Spleen (tissue), 7 donors: ENCODE measurements at regions not wholly inside any gene's neighbourhood (a gene's known extent, or its start where the extent isn't known, plus 50 kb on each side); places are given as distances from the start of the nearest gene placed in this dataset.

Source experiments
- POLR2AphosphoS5 ChIP-seq, 3 donors: sonication (generic); formaldehyde crosslinking; IDR thresholded peaks; one replicate each; pipeline ENCODE4 v1.5.1; 2017; ENCODE audit warnings: antibody characterized with exemption in 3 of 3
- TF ChIP-seq, protein P1 (sequence below), 11 experiments: fragments of 200-600 bp in 7 of 11; fragments of 450-650 bp in 4 of 11; sonication (generic) in 4 of 11; IDR thresholded peaks in 8 of 11; conservative IDR thresholded peaks in 3 of 11; 1 replicate in 7 of 11; 2 replicates in 4 of 11; pipeline versions ENCODE4 v1.4.0 to v1.8.0; 2016 to 2021; ENCODE audit warnings: antibody characterized with exemption in 11 of 11, inconsistent platforms in 4 of 11, mild to moderate bottlenecking in 1 of 11
- donor health status: DM: no; HTN: no; CAD: no; lungs with moderate emphysema.
- donor health status: DM: no; HTN: no; CAD: no.
- donor health status: DM: no; HTN: no; CAD: no.

DNA sequence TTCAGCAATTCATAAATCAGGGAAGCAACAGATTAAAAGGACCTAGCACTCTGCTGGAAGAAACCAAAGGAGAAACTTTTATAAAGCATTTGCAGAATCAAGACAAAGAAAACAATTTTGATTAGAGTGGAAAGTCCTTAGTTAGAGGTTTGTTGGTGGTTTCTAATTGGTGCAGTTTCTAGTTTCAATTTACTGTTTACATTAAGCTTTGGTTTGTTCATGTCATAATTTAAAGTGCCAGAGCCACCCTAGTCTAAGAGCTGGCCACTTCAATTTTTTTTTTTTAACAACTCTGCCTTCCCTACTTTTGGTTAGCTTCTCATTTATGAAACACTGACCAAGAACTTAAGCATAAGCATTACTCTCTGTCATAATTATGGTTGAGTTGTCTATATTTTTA lies 1428.2 kb upstream of the GBE1 start:
- TF ChIP-seq, protein P1, sequence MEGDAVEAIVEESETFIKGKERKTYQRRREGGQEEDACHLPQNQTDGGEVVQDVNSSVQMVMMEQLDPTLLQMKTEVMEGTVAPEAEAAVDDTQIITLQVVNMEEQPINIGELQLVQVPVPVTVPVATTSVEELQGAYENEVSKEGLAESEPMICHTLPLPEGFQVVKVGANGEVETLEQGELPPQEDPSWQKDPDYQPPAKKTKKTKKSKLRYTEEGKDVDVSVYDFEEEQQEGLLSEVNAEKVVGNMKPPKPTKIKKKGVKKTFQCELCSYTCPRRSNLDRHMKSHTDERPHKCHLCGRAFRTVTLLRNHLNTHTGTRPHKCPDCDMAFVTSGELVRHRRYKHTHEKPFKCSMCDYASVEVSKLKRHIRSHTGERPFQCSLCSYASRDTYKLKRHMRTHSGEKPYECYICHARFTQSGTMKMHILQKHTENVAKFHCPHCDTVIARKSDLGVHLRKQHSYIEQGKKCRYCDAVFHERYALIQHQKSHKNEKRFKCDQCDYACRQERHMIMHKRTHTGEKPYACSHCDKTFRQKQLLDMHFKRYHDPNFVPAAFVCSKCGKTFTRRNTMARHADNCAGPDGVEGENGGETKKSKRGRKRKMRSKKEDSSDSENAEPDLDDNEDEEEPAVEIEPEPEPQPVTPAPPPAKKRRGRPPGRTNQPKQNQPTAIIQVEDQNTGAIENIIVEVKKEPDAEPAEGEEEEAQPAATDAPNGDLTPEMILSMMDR (IDR thresholded peaks at IDR 0.05 in 8 of 11, conservative IDR thresholded peaks at IDR 0.05 in 3 of 11): no peak
- no peak for TF ChIP-seq POLR2AphosphoS5 (IDR thresholded peaks at IDR 0.05)
